Endodermal cell (in vitro differentiated cells): ENCODE measurements at regions not wholly inside any gene's neighbourhood (a gene's known extent, or its start where the extent isn't known, plus 50 kb on each side); places are given as distances from the start of the nearest gene placed in this dataset.

Experiments used
- DNase-seq: peaks from one replicate; pipeline ENCODE4 v3.0.0-alpha.2; 2017
- H3K27ac ChIP-seq: 2 replicates; pipeline ENCODE4 v1.5.1; 2013; ENCODE audit warnings: mild to moderate bottlenecking, low read depth, low read length, moderate library complexity
- H3K27me3 ChIP-seq: 2 replicates; pipeline ENCODE4 v1.6.1; 2013; ENCODE audit warnings: mild to moderate bottlenecking, low read length, moderate library complexity; ENCODE audit not compliant: insufficient read depth, control insufficient read depth, poor library complexity, severe bottlenecking
- H3K36me3 ChIP-seq: 2 replicates; pipeline ENCODE4 v1.7.0; 2013; ENCODE audit warnings: mild to moderate bottlenecking, low read length, moderate library complexity; ENCODE audit not compliant: control insufficient read depth, insufficient read depth
- H3K4me1 ChIP-seq: one replicate; pipeline ENCODE4 v1.7.0; 2013; ENCODE audit warnings: low read length; ENCODE audit not compliant: control insufficient read depth, insufficient read depth
- H3K4me3 ChIP-seq: 2 replicates; pipeline ENCODE4 v1.5.1; 2013; ENCODE audit warnings: mild to moderate bottlenecking, low read length, moderate library complexity
- H3K9ac ChIP-seq: 2 replicates; pipeline ENCODE4 v1.6.1; 2013; ENCODE audit warnings: mild to moderate bottlenecking, low read length, moderate library complexity; ENCODE audit not compliant: poor library complexity, severe bottlenecking; ENCODE audit errors: extremely low read depth
- H3K9me3 ChIP-seq: 2 replicates; pipeline ENCODE4 v1.6.1; 2013; ENCODE audit warnings: mild to moderate bottlenecking, low read length, moderate library complexity; ENCODE audit not compliant: control insufficient read depth
- H3K27ac Mint-ChIP-seq: 2 replicates; pipeline ENCODE4 v1.8.0; 2020; ENCODE audit warnings: mixed read lengths
- H3K27me3 Mint-ChIP-seq: 2 replicates; pipeline ENCODE4 v1.8.0; 2021; ENCODE audit warnings: mild to moderate bottlenecking, mixed read lengths; ENCODE audit not compliant: insufficient read depth
- H3K36me3 Mint-ChIP-seq: 2 replicates; pipeline ENCODE4 v1.8.0; 2020; ENCODE audit warnings: low read depth, mixed read lengths
- H3K4me1 Mint-ChIP-seq: 2 replicates; pipeline ENCODE4 v1.8.0; 2020; ENCODE audit warnings: mixed read lengths
- H3K4me3 Mint-ChIP-seq: 2 replicates; pipeline ENCODE4 v1.8.0; 2020; ENCODE audit warnings: mild to moderate bottlenecking, moderate library complexity, mixed read lengths
- H3K9me3 Mint-ChIP-seq: 2 replicates; pipeline ENCODE4 v1.8.0; 2020; ENCODE audit warnings: mild to moderate bottlenecking, mixed read lengths
- WGBS, 2 experiments: methylation state at CpG; one replicate each; pipeline versions ENCODE4 v1.1.5 to v1.1.7; 2013; ENCODE audit warnings: missing lambda C conversion rate in 2 of 2, mixed read lengths in 1 of 2; ENCODE audit not compliant: insufficient coverage in 1 of 2, insufficient read length in 1 of 2; 5-methylcytosine and 5-hydroxymethylcytosine counted together
- TF ChIP-seq, protein P1 (sequence below): fragments of 200-600 bp; sonication (generic); conservative IDR thresholded peaks from 2 replicates; pipeline ENCODE4 v1.5.0; 2021; ENCODE audit warnings: antibody characterized with exemption, mild to moderate bottlenecking

- Mint-ChIP-seq H3K4me3 (no peak overlapping the region), H3K36me3 (peaks cover 5% of the 10 kb centered on the region), H3K27me3 (no peaks in the 10 kb centered on the region), H3K4me1 (no peaks in the 10 kb centered on the region), H3K27ac (no peak overlapping the region), H3K9me3 (peaks cover 71% of the 10 kb centered on the region)
- H3K36me3 ChIP-seq, result no peaks in the 10 kb centered on the region
- peaks cover 30% of the 10 kb centered on the region for H3K9me3 ChIP-seq
- DNase-seq, result no peak
- TF ChIP-seq, protein P1, sequence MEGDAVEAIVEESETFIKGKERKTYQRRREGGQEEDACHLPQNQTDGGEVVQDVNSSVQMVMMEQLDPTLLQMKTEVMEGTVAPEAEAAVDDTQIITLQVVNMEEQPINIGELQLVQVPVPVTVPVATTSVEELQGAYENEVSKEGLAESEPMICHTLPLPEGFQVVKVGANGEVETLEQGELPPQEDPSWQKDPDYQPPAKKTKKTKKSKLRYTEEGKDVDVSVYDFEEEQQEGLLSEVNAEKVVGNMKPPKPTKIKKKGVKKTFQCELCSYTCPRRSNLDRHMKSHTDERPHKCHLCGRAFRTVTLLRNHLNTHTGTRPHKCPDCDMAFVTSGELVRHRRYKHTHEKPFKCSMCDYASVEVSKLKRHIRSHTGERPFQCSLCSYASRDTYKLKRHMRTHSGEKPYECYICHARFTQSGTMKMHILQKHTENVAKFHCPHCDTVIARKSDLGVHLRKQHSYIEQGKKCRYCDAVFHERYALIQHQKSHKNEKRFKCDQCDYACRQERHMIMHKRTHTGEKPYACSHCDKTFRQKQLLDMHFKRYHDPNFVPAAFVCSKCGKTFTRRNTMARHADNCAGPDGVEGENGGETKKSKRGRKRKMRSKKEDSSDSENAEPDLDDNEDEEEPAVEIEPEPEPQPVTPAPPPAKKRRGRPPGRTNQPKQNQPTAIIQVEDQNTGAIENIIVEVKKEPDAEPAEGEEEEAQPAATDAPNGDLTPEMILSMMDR, result no peak
- WGBS, 2 experiments, result 90 to 100% methylated on average over 1 of the region's 1 CpG
- no peaks in the 10 kb centered on the region for H3K4me1 ChIP-seq
- no peak overlapping the region for H3K4me3 ChIP-seq
- no peak overlapping the region for H3K27ac ChIP-seq
- H3K27me3 ChIP-seq, result no peaks in the 10 kb centered on the region
- no peak overlapping the region for H3K9ac ChIP-seq
Measured at GRCh38 chr12:30422844-30423243, 272.8 kb downstream of the IPO8 start.

DNA sequence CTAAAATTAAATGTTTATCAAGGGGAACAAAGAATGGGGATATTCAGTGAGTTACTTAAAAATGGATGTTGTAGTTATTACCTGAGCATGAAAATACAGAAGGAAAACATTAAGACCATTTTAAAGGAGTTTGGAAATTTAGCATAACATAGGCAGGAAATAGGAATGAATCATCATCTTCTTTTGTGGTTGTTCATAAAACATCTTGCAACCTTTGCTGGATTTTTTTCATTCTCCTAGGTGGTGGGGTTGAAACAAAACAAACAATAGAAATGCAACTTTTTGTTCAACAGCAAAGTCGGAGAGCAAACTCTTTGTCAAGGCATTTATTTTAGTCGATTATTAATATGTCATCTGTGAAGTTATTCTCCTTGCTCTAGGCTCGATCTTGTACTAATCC, 275.1 kb downstream of the IPO8 start:
- Histone ChIP-seq H3K27me3 (no peaks in the 10 kb centered on the region), H3K4me3 (no peak overlapping the region), H3K4me1 (no peaks in the 10 kb centered on the region), H3K27ac (no peak overlapping the region), H3K36me3 (no peaks in the 10 kb centered on the region), H3K9me3 (peaks cover 14% of the 10 kb centered on the region), H3K9ac (no peak overlapping the region)
- DNase-seq, result no peak
- peaks cover 50% of the 10 kb centered on the region for H3K9me3 Mint-ChIP-seq
- H3K4me1 Mint-ChIP-seq, result no peaks in the 10 kb centered on the region
- WGBS, 2 experiments, result 57 to 89% methylated on average over 1 to 3 of the region's 3 CpGs
- no peak overlapping the region for H3K27ac Mint-ChIP-seq
- TF ChIP-seq, protein P1, result no peak
- H3K36me3 Mint-ChIP-seq, result peaks cover 3% of the 10 kb centered on the region
- no peaks in the 10 kb centered on the region for H3K27me3 Mint-ChIP-seq
- H3K4me3 Mint-ChIP-seq, result no peak overlapping the region

DNA sequence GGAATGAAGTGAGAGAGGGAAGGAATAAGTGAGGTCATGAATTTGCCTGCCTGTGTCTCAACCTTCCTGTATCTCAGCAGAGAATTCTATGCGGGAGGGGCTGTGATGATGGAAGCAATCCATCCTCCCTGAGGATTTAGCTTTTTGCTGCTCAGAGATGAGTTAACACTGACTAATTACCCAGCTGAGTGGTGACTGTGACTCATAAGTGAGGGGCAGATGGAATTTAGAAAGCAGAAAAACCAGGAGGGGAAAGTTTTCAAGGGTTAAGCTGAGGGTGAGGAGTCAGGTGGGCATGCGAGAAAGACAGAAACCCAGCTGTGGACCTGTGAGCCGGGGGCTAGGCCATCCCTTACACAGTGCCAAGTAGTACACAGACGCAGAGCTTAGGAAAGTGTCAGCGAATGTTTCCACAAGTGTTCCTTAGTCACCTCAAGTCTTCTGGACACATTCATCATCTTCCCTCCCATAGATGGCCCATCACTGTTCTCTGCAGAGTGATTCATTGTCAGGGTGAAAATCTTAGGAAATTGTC, 277.9 kb downstream of the IPO8 start:
- Mint-ChIP-seq H3K27ac (no peak overlapping the region), H3K27me3 (no peaks in the 10 kb centered on the region), H3K36me3 (no peaks in the 10 kb centered on the region), H3K4me3 (no peak overlapping the region), H3K4me1 (no peaks in the 10 kb centered on the region), H3K9me3 (peaks cover 22% of the 10 kb centered on the region)
- Histone ChIP-seq H3K4me3 (no peak overlapping the region), H3K36me3 (no peaks in the 10 kb centered on the region), H3K27me3 (no peaks in the 10 kb centered on the region), H3K9ac (no peak overlapping the region), H3K9me3 (no peaks in the 10 kb centered on the region), H3K27ac (no peak overlapping the region), H3K4me1 (no peaks in the 10 kb centered on the region)
- TF ChIP-seq, protein P1, result no peak
- WGBS, 2 experiments, result 88 to 90% methylated on average over 4 to 5 of the region's 5 CpGs
- no peak for DNase-seq
